SU-DHL-6 (cell line): ENCODE measurements at regions not wholly inside any gene's neighbourhood (a gene's known extent, or its start where the extent isn't known, plus 50 kb on each side); places are given as distances from the start of the nearest gene placed in this dataset.

Source experiments
- H2AFZ ChIP-seq: fragments of 200-600 bp; sonication (generic); 2 replicates; pipeline ENCODE4 v1.6.1; 2014; ENCODE audit warnings: low read depth, mild to moderate bottlenecking, moderate library complexity, mixed read lengths, antibody characterized with exemption, low read length; ENCODE audit not compliant: severe bottlenecking
- H3F3A ChIP-seq: fragments of 200-600 bp; shearing (Covaris generic); 2 replicates; pipeline ENCODE4 v1.6.0; 2016; ENCODE audit warnings: antibody characterized with exemption, mild to moderate bottlenecking; ENCODE audit not compliant: insufficient read depth
- H3K27ac ChIP-seq: fragments of 200-600 bp; sonication (generic); 2 replicates; pipeline ENCODE4 v1.5.1; 2016; ENCODE audit warnings: low read depth, mild to moderate bottlenecking, low read length, moderate library complexity, mixed read lengths
- H3K27me3 ChIP-seq: fragments of 200-600 bp; sonication (generic), shearing (Covaris generic); 2 replicates; pipeline ENCODE4 v1.6.0; 2014; ENCODE audit warnings: mild to moderate bottlenecking, low read length
- H3K36me3 ChIP-seq: fragments of 200-600 bp; sonication (generic); 2 replicates; pipeline ENCODE4 v1.6.1; 2014; ENCODE audit warnings: mild to moderate bottlenecking, low read length, mixed read lengths
- H3K4me2 ChIP-seq: fragments of 300-600, 200-600 bp; shearing (Covaris generic), sonication (generic); 2 replicates; pipeline ENCODE4 v1.6.0; 2014; ENCODE audit warnings: low read length, low read depth, mild to moderate bottlenecking; ENCODE audit not compliant: poor library complexity, severe bottlenecking
- H3K4me3 ChIP-seq: fragments of 200-600 bp; sonication (generic); 2 replicates; pipeline ENCODE4 v1.5.1; 2014; ENCODE audit warnings: antibody characterized with exemption, low read length, mild to moderate bottlenecking, mixed read lengths; ENCODE audit not compliant: insufficient read depth, poor library complexity, severe bottlenecking
- H3K79me2 ChIP-seq: fragments of 200-600 bp; sonication (generic); 2 replicates; pipeline ENCODE4 v1.6.1; 2014; ENCODE audit warnings: mild to moderate bottlenecking, low read length, moderate library complexity; ENCODE audit not compliant: insufficient read depth
- H3K9ac ChIP-seq: fragments of 200-600 bp; sonication (generic); 2 replicates; pipeline ENCODE4 v1.7.0; 2014; ENCODE audit warnings: mild to moderate bottlenecking, low read length
- H3K9me2 ChIP-seq: fragments of 200-600 bp; sonication (generic); replicated peaks from 2 replicates; pipeline ENCODE4 v1.6.1; 2014; ENCODE audit warnings: low read length; ENCODE audit not compliant: insufficient read depth
- H3K9me3 ChIP-seq: fragments of 200-600 bp; sonication (generic); 2 replicates; pipeline ENCODE4 v1.6.1; 2014; ENCODE audit warnings: low read length, mixed read lengths; ENCODE audit not compliant: insufficient read depth
- H4K20me1 ChIP-seq: fragments of 200-600 bp; sonication (generic); 2 replicates; pipeline ENCODE4 v1.6.1; 2014; ENCODE audit warnings: low read depth, mild to moderate bottlenecking, antibody characterized with exemption, low read length, moderate library complexity, mixed read lengths
- EZH2phosphoT487 ChIP-seq: fragments of 200-600 bp; sonication (generic), shearing (Covaris generic); conservative IDR thresholded peaks from 2 replicates; pipeline ENCODE4 v1.6.1; 2018; ENCODE audit warnings: mild to moderate bottlenecking, antibody characterized with exemption, low read length, moderate library complexity, mixed read lengths
- TF ChIP-seq, protein P1 (sequence below): fragments of 200-600 bp; sonication (generic); IDR thresholded peaks from one replicate; pipeline ENCODE4 v1.5.1; 2017; ENCODE audit warnings: antibody characterized with exemption, mild to moderate bottlenecking, low read length, moderate library complexity; ENCODE audit not compliant: insufficient read depth, poor library complexity, severe bottlenecking

DNA sequence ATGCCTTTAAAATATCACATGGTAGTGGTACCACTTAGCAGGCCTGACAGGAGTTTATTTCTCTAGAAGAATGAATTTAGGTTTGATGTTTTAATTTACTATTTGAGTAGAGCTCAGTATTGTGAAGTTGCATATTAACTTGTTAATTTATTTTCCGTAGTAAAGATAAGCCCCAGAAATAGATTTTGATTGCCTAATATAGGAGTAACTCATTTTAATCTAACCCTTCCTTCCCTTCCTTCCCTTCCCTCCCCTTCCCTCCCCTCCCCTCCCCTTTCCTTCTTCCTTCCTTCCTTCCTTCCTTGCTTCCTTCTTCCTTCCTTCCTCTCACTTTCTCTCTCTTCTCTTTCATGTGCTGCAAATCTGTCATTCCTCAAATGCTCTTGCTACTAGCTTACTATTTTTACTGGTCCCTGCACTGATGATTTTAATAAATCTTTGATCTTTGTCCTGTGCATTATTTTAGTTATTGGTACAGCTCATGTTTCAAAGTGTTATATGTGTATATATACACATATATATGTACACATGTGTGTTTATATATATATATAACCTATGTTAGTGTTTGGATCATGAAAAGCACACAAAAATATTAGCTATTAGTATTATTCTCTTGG, 862.6 kb upstream of the CNTNAP5 start:
- H3K4me2 ChIP-seq = no peak overlapping the region
- H3K36me3 ChIP-seq = no peaks in the 10 kb centered on the region
- H3K27ac ChIP-seq = no peak overlapping the region
- TF ChIP-seq, protein P1, sequence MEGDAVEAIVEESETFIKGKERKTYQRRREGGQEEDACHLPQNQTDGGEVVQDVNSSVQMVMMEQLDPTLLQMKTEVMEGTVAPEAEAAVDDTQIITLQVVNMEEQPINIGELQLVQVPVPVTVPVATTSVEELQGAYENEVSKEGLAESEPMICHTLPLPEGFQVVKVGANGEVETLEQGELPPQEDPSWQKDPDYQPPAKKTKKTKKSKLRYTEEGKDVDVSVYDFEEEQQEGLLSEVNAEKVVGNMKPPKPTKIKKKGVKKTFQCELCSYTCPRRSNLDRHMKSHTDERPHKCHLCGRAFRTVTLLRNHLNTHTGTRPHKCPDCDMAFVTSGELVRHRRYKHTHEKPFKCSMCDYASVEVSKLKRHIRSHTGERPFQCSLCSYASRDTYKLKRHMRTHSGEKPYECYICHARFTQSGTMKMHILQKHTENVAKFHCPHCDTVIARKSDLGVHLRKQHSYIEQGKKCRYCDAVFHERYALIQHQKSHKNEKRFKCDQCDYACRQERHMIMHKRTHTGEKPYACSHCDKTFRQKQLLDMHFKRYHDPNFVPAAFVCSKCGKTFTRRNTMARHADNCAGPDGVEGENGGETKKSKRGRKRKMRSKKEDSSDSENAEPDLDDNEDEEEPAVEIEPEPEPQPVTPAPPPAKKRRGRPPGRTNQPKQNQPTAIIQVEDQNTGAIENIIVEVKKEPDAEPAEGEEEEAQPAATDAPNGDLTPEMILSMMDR = no peak
- TF ChIP-seq EZH2phosphoT487 = no peak
- no peaks in the 10 kb centered on the region for H3K9me3 ChIP-seq
- no peaks in the 10 kb centered on the region for H3K27me3 ChIP-seq
- no peak overlapping the region for H2AFZ ChIP-seq
- H3K4me3 ChIP-seq = no peak overlapping the region
- H4K20me1 ChIP-seq = no peaks in the 10 kb centered on the region
- no peak overlapping the region for H3K9ac ChIP-seq
- no peaks in the 10 kb centered on the region for H3K79me2 ChIP-seq
- no peaks in the 10 kb centered on the region for H3K9me2 ChIP-seq
- no peaks in the 10 kb centered on the region for H3F3A ChIP-seq

DNA sequence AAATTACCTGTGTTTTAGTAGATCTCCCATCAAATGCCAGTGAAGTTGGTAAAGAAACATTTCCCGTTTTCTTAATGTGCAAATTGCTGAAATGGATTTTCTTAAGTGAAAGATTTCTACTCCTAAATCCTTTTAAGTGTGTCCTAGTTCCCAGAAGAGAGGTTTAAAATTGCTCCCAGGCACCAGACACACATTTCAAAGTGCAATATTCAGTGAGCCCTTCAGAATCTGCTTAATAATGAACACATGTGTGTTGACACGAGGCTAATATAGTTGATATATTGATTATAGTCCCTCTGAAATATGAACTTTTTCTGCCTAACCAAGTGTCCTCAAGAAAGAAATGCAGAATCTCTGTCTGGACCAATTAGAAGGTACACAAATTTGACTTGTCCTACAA, 861.7 kb upstream of the CNTNAP5 start:
- Histone ChIP-seq H3K79me2 (no peaks in the 10 kb centered on the region), H4K20me1 (no peaks in the 10 kb centered on the region), H3F3A (no peaks in the 10 kb centered on the region), H3K27me3 (no peaks in the 10 kb centered on the region), H3K9ac (no peak overlapping the region), H2AFZ (no peak overlapping the region), H3K9me2 (no peaks in the 10 kb centered on the region), H3K4me3 (no peak overlapping the region), H3K9me3 (no peaks in the 10 kb centered on the region), H3K27ac (no peak overlapping the region), H3K36me3 (no peaks in the 10 kb centered on the region), H3K4me2 (no peak overlapping the region)
- no peak for TF ChIP-seq EZH2phosphoT487
- TF ChIP-seq, protein P1 = no peak

DNA sequence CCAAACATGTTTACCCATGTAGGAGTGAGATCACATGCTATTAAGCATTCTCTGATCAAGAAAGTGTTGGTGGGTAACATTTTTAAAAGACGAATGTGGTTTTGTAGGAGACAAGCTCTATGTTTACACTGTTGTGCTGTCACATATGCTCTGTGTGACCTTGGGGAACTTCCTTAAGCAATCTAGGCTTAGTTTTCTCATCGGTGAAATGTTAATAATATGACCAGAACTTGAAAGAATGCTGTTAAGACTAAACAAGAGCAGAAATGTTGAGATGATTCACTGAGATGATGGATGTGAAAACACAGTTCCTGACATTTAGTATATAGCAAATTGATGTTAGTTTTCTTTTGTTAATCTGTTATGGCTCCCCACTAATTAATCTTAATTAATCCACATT, 860.9 kb upstream of the CNTNAP5 start:
- Histone ChIP-seq H3K79me2 (no peaks in the 10 kb centered on the region), H3K27ac (no peak overlapping the region), H3K4me2 (no peak overlapping the region), H4K20me1 (no peaks in the 10 kb centered on the region), H3F3A (no peaks in the 10 kb centered on the region), H3K27me3 (no peaks in the 10 kb centered on the region), H3K4me3 (no peak overlapping the region), H3K9me2 (no peaks in the 10 kb centered on the region), H3K36me3 (no peaks in the 10 kb centered on the region), H3K9ac (no peak overlapping the region), H2AFZ (no peak overlapping the region), H3K9me3 (no peaks in the 10 kb centered on the region)
- no peak for TF ChIP-seq EZH2phosphoT487
- TF ChIP-seq, protein P1 = no peak
